Hematopoietic multipotent progenitor cell treated with erythropoietin and hydrocortisone succinate and interleukin-3 and kit ligand, for 6 days (in vitro differentiated cells): ENCODE measurements at regions not wholly inside any gene's neighbourhood (a gene's known extent, or its start where the extent isn't known, plus 50 kb on each side); places are given as distances from the start of the nearest gene placed in this dataset.
"Not testable (repeated sequence)": the region's sequence is repeated elsewhere in the genome, so short reads cannot be mapped to it uniquely, and the experiment has no call there.

Source experiments
- DNase-seq: peaks from one replicate; pipeline ENCODE4 v3.0.0-alpha.2; 2015

DNA sequence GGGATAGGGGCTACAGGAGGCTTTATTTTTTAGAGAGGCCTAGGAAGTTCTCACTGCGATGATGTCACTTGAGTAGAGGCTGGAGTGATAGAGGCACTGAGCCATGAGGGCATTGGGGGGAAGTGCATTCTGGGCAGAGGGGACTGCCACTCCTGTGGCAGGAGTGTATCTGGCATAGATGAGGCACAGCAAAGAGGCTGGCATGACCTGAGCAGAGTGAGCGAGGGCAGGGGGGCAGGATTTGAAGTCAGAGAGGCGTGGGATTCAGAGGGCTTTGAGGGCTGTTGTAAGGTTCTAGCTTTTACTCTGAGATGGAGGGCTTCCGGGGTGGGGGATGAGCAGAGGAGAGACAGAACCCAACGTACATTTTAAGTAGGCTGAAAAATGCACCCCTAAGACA, 91.9 kb upstream of the SH3PXD2B start:
- DNase-seq, result no peak

DNA sequence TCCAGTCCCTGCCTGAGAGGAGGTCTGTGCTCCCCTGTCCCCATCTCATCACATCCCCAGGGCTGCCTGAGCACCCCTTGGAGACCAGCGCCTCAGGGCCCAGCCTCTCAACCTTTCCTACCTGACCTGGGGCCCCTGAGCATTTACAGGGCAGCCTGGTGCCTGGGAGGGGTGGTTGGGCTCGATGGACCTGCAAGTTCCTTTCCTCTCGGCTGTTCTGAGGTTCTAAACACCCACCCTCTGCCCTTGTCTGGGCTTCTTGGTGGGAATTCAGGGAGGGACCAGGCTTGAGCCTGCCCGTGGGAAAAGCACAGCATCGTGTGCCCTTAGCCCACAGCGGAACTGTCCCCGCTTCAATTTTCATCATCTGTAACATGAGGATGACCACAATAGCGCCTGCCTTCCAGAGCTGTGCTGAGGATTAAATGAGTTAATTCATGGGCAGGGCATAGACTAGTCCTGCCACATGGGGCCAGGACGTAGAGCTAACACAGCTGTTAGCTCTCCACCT, 91.0 kb upstream of the SH3PXD2B start:
- no peak for DNase-seq

DNA sequence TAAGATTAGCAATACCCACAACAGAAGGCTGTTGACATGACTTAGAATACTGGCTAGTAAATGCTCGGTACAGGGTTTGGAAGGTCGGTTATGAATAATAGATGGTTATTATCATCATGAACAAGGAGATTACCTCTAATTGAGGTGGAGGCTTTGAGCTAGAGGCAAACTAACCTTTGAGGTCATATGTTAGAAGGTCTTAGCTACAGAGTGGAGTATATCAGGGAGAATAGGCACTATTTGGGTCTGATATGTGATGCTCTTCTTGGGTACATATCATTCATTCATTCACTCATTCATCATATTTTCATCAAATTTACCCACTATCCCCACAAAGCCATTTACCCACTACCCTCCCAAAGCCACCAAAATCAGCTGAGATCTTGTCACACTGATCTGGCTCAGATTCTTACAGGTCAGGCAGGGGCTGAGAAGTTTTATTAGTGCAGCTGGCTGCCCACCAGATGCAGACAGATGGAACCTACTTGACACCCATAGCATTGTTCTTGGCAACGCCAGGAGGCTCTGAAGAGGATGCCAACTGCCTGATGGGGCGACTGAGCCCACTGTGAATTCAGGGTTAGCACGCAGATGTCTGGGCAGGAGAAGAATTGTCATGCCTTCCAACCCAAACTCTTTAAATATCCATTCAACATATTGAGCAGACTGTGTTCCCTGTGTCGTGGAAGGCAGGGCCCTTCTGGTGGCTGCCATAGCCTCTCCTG, 90.2 kb upstream of the SH3PXD2B start:
- no peak for DNase-seq

DNA sequence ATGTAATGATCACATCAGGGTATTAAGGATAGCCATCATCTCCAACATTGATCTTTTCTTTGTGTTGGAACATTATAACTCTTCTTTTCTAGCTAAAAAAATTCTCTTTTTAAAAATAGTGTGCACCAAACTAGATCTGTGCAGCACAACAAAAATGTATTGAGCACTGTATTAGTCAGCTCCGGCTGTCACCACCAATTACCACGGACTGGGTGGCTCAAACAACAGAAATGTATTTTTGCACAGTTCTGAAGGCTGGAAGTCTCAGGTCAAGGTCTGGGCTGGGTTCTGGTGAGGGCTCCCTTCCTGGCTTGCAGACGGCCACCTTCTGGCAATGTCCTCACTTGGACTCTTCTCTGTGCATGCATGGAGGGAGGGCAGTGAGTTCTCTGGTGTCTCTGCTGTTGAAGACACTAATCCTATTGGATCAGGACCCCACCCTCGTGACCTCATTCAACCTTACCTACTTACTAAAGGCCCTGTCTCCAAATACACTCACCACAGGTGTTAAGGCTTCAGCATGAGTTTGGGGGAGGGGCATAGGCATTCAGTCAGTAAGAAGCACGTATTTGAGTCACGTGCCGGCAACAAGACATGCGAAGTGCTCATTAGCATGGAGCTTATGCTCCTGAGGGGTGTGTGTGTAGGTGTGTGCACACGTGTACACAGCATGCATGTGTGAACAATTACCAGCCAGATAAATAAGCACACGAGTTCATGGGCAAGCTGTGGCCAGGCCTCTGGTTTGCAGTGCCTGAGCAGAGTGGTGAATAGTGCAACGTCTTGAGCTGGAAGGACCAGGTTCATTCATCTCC, 89.4 kb upstream of the SH3PXD2B start:
- DNase-seq, result no peak

DNA sequence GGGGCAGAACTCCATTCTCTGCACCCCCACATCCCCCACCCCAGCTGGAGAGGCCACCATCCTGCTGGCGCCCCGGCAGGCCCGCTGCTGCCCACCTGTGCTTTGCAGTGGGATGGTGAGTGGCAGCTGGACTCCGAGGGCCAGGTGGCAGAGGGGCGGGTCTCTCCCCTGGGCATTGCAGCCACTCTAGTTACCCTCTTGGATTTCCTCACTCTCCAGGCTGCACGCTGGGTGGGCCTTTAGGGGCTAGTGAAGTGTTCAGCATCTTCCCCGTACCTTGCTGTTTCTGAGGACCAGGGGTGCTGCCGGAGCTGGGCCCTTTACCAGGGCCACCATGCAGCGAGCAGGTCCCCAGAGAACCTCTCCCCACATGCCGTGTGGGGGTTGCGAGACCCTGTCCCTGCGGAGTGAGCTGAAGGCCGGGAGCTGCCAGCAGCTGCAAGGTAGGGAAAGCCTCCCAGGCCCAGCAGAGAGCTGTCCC, 88.4 kb upstream of the SH3PXD2B start:
- no peak for DNase-seq

DNA sequence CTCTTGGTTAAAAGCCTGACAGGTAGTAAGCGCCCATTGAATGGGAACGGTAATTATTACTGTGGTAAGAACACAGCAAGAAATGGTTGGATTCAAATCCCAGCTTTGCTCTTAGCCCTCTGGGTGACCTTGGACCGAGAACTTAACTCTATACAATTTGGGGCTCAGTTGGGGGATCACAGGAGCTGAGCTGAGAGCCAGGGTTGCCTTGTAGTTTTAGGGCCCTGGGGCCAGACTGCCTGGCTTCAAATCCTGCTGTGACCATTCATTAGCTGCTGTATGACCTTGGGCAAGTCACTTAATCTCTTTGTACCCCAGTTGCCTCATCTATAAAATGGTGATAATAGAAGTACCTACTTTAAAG, 87.4 kb upstream of the SH3PXD2B start:
- DNase-seq, result no peak

DNA sequence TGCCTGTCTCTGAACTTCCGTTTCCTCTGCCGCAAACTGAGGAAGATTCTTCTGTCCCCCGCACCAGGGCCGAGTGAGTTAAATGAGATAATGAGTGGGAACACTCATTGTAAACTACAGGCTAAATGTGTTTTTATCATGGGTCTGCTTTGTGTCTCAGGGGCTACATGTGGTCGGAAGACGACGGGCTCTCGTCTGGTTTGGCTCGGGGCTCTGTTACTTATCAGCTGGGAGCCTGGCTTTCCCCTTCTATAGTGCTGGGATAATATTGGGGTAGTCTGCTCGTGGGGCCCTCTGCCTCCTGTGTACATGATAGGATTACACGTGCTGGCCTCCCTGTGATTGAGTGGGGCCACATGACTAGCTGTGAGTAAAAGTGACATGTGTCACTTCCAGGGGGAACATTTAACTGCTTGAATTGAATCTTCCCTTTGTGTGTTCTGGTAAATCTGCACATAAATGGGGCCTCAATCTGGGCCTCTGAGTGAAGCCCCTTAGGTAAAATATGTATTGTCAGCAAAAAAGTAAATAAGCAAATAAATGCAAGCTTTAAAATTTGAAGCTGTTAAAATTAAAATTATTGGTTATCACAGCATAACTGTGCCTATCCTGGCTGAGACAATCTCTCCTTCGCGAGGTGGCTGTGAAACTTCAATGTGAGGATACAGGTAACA, 86.9 kb upstream of the SH3PXD2B start:
- no peak for DNase-seq

DNA sequence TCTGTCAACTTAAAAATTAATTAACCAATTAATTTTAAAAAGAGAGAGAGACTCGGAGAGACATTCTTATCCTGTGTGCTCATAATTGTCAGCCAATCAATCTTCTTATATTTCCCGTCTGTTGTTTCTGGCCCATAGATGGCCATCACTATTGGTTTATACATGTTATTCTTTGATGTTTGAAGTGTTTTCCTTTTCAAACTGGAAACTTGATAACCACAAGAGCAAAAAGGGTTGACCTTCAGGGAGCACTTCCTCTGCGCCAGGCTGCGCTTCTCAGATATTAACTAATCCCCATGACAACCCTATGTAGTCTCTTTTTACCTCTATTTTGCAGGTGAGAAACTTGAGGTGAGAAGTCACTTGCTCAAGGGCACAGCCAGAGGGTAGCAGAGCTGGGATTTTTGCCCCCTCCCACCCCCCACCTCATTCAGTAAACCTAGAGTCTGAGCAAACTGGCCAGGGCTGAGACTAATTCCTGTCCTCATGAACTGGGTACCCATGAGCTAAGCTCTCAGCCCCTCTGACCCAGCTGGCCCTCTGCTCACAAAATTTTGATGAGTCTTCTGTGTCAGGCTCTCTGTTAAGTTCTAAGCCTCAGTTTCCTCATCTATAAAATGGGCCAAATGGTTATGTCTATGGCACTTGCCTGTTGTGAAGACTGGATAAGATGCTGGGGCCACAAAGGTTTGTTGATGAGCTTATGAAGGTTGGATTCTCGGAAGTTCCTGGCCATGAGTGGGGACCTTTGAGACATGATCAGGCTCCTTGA, 86.0 kb upstream of the SH3PXD2B start:
- DNase-seq, result no peak

DNA sequence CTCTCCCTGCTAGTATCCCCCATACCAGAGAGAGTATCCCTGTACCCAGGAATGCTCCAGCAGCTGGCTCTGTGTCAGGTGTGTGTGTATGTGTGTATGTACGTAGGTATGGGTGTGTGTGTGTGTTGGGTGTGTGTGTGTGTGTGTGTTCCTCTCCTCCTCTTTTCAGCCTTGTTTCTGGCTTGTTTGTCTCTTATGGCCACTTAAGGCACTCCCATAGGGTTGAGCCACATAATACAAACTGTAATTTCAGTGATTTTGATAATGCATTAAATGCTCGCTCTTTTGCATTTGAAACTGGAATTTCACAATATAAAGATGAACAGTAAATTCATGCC, 80.8 kb upstream of the SH3PXD2B start:
- no peak for DNase-seq

DNA sequence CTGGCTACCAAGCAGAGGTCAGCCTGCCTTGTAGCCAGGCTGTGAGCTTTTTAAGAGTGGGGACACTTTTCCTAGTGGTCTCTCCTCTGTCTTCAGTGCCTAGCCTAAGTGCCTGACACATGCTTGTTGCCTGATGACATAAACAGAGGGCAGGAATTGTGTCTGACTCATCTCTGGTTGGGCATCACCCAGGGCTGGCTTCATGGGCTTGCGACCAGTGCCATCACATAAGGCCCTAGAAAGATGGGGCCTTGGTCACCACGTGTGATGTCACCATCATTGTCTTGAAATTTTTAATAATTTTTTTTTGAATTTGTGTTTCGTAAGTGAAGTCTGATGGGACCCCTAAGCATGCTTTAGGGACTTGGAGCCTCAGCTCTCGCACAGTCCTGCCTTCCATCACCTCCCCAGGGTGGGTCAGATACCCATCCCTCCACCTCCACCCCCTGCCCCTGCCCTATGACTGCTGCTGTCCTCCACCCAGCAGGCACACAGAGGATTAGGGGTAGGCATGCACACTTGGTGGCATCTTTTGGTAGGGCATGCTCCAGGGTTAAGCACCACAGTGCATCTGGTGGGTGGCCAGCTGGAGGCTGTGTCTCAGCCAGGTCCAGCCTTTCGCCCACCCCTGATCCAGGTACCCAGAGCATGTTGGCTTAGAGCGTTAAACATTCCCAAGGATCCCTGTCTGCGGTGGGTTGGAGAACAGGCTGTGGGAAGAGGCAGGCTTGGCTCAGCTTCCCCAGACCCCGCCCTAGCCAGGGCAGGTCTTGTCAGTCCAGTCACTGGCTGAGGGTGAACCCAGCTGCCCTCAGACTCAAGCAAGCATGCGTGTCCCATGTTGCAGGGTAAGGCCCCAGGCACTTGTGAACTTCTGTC, 80.1 kb upstream of the SH3PXD2B start:
- no peak for DNase-seq

DNA sequence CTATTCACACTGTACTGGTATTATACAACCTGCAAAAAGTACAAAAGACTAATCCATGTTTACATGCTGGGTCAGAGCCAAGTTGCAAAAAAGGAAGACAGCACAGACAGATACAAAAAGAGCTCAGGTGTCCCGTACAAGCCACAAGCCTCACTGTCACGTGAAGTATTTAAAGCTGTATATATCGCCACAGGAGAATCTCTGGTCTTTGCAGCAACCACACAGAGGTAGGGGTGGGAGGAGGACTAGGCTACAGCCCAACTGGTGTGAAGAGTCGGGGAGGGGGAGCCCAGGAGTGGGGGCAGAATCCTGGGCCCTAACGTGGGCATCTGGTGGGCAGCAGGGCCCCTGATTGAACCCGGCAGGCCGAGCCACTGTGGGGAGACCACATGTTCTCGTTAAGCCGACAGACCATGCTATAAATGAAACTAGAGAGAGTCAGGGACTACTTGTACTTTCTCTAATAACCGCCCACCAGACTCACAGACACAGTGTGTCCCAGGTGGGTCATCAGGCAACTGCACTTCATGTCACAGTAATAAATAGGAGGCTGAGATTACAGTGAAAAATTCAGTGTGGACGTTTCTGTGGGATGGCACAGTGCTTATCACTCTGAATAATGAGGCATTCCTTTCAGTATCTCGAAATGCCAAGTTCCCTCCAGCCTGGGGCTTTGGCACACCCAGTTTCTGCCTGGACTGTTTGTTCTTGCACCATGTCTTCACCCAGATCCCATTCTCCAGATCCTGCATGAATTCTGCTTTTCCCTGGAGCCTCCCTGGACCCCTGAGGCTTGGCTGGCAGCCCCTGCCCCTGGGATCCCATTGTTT, 79.3 kb upstream of the SH3PXD2B start:
- no peak for DNase-seq

DNA sequence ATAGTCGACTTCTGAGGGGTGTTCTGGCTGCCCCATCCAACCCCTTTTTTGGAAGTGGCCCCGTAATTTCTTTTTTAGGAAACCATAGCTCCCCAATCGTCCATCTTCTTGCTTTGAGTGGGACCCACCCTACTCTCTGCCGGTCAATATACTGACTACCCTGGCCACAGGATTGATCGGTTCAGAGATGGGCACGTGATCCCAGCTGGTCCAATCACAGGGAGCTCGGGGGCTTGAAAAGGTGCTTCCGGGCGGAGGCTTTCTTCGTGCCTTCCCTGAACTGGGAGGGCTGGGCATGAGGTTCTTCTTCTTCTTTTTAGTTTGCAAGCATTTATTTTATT, 78.7 kb upstream of the SH3PXD2B start:
- DNase-seq, result no peak

DNA sequence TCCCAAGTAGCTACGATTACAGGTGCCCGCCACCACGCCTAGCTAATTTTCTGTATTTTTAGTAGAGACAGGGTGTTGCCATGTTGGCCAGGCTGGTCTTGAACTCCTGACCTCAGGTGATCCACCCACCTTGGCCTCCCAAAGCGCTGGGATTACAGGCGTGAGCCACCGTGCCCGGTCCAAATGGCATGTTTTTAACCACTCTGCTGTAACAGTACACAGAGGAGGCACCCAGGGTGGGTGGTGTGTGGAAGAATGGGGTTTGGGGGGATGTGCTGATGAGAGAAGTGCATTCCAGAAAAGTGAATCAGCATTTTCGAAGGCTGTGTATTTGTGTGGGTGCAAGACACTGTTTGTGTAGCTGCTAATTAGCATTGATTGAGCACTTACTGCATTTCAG, 78.1 kb upstream of the SH3PXD2B start:
- not testable (repeated sequence) for DNase-seq

DNA sequence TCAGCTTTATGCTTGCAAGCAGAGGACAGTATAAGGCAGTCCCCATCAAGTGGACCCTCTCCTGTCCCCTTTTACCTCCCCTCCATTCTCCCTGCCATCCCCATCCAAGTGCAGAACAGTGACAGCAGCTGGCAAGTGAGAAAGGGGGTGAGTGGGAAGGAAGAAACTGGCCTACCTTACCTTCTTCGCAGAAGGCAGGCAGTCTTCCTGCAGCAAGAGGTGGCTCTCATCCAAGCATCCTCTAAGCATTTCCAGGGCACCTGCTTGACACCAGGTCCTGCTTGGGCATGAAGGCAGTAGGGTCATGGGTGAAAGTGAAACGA, 77.3 kb upstream of the SH3PXD2B start:
- no peak for DNase-seq

DNA sequence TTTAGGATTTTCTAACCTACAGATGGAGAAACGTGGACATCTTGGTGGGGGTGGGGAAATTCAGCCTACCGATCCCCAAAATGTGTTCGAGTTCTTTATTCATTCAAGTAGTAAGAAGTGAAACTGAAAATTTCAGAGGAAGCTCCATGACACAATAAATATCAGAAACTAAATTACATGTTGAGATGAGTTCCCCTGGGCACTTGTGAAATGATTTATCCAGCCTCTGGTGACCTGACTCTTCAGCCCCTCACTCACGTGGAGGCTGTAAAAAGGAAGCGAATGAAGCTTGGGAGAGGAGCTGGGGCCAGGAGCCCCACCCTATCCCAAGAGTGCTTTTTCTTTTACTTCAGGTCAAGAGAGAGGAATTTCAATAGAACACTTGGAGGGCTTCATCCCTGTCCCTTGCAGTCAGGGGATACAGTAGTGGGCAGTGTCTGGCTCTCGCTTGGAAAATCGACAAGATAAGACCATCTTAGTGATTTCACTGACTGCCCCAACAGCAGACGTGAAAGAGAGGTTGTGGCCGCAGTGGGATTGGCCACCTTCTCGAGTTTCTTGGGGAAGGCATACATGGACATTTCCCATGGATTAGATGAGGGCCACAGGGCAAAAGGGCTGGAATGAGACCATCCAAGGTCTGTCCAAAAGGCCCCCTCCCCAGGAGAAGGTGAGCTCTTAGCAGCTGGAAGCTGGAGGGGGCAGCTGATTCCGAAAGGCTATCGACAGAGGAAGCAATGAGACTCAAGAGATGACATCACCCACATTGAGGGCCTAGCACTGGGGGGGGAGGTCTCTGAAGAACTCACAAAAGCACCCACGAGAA, 76.8 kb upstream of the SH3PXD2B start:
- no peak for DNase-seq

DNA sequence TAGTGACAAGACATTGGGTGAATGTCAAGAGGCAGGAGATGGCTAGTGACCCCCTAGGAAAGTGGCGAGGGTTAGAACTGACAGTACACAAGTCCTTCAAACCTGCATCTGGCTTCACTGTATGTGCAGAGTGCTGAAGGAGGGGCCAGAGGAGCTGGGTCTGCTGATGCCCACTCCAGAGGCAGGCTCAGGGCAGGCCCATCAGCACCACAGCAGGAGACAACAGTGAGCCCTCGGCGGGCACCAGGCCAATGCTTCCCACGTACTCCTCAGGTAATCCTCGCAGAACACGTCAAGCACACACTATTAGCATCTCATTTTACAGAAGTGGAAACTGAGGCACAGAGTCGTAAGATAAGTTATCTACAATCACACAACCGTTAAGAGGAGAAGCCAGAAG, 76.1 kb upstream of the SH3PXD2B start:
- no peak for DNase-seq

DNA sequence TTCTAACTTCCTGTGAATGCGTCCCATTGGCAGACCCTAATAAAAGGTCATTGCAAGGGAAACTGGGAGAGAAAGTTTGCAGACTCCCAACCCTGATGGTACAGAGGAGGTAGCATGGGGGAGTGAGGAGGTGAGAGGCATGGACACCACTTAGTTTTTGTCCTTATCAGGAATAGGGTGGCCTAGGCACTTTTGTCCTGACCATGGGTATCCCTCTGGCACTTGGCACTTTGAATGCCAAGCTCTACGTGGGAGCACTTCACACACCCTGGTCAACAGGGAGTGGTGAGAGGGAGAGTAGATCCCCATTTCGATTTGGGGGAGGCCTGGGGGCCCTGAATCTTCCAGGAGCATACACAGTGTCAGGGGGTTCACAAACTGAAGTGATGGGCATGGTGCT, 75.6 kb upstream of the SH3PXD2B start:
- no peak for DNase-seq

DNA sequence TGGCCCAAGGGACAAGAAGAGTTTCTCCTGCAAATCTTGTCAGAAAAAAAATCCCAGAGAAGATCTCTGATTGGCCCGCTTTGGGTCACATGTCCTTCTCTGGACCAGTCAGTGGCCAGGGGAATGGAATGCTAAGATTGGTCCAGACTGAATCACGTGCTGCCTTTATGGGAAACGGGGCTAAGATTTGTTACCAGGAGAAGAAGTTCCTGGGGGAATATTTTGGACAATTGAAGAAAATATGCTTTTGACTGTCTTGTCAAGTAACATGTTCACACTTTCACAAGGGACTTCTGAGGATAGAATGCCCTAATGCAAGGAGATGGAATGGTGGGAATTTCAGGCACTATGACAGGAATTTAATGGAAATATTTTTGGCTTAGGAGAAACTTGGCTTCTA, 74.1 kb upstream of the SH3PXD2B start:
- DNase-seq, result no peak

DNA sequence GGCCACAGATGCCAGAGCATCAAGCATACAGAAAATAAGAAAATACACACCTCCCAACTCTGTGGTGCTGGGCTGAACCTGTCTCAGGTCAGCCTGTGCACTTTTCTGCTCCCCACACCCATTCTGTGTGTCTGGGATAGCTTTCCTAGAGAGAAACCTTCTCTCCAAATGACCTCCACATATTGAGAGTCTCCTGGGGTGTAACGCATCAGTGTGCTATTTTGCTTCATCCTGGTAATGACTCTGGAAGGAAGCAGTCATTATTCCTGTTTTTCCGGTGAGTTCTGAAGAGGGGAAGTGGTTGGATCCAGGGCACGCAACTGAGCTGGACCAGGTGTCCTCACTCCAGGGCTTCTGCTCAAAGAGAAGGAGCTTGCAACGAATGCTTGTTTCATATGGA, 73.2 kb upstream of the SH3PXD2B start:
- no peak for DNase-seq

DNA sequence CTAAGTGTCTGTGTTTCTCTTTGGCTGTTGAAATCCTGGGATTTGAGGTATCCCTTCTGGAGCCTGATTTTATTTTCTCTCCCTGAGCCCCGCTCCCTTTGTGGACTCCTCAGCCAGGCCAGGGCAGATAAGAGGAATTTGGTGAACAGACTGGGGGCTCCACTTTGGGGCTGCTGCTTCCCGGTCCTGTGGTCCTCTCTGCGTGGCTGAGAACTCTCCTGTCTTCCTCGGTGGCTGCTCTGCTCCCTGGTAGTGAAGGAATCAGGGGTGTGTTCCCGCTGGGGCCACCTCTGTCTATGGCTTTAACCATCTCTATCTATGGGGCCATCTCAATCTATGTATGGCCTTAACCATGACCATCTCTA, 71.7 kb upstream of the SH3PXD2B start:
- DNase-seq, result no peak
